H9 (cell line): ENCODE measurements at regions not wholly inside any gene's neighbourhood (a gene's known extent, or its start where the extent isn't known, plus 50 kb on each side); places are given as distances from the start of the nearest gene placed in this dataset.
A peak's percentile ranks its signal among the peaks of the same experiment; 100 is the strongest.

Source experiments
- DNase-seq: peaks from one replicate; pipeline ENCODE4 v3.0.0-alpha.2; 2017
- H2AFZ ChIP-seq: one replicate; pipeline ENCODE4 v1.6.1; 2013; ENCODE audit warnings: mild to moderate bottlenecking, low read length, control low read depth, moderate library complexity
- H2AK5ac ChIP-seq: 2 replicates; pipeline ENCODE4 v1.6.1; 2013; ENCODE audit warnings: low read length, control low read depth, mixed read lengths; ENCODE audit not compliant: insufficient read length
- H2BK120ac ChIP-seq: one replicate; pipeline ENCODE4 v1.6.1; 2013; ENCODE audit warnings: low read depth, mild to moderate bottlenecking, low read length, control low read depth, inconsistent platforms; ENCODE audit not compliant: poor library complexity, severe bottlenecking
- H2BK12ac ChIP-seq: 2 replicates; pipeline ENCODE4 v1.6.1; 2013; ENCODE audit warnings: low read length, control low read depth, mixed read lengths, low read depth; ENCODE audit not compliant: insufficient read length
- H2BK15ac ChIP-seq: 2 replicates; pipeline ENCODE4 v1.6.1; 2013; ENCODE audit warnings: low read depth, low read length, control low read depth
- H2BK20ac ChIP-seq: one replicate; pipeline ENCODE4 v1.6.1; 2013; ENCODE audit warnings: low read depth, mild to moderate bottlenecking, low read length, control low read depth, inconsistent platforms; ENCODE audit not compliant: poor library complexity, severe bottlenecking
- H2BK5ac ChIP-seq: 2 replicates; pipeline ENCODE4 v1.6.1; 2013; ENCODE audit warnings: low read length, control low read depth, mixed read lengths; ENCODE audit not compliant: insufficient read length
- H3K14ac ChIP-seq: 2 replicates; pipeline ENCODE4 v1.6.1; 2013; ENCODE audit warnings: low read length, control low read depth; ENCODE audit not compliant: insufficient read depth
- H3K18ac ChIP-seq: 2 replicates; pipeline ENCODE4 v1.6.1; 2013; ENCODE audit warnings: low read depth, mild to moderate bottlenecking, mixed read lengths, low read length, control low read depth; ENCODE audit not compliant: insufficient read length
- H3K23ac ChIP-seq: 2 replicates; pipeline ENCODE4 v1.6.1; 2013; ENCODE audit warnings: low read length, control low read depth, mixed read lengths, low read depth; ENCODE audit not compliant: insufficient read length
- H3K23me2 ChIP-seq: 2 replicates; pipeline ENCODE4 v1.6.1; 2013; ENCODE audit warnings: low read depth, mild to moderate bottlenecking, mixed read lengths, low read length, control low read depth; ENCODE audit not compliant: insufficient read length, poor library complexity, severe bottlenecking
- H3K27ac ChIP-seq: 2 replicates; pipeline ENCODE4 v1.5.1; 2013; ENCODE audit warnings: low read length, control low read depth, mixed read lengths, low read depth; ENCODE audit not compliant: insufficient read length
- H3K27me3 ChIP-seq: 2 replicates; pipeline ENCODE4 v1.6.1; 2013; ENCODE audit warnings: low read length, control low read depth, inconsistent platforms; ENCODE audit not compliant: insufficient read depth
- H3K4ac ChIP-seq: 2 replicates; pipeline ENCODE4 v1.6.1; 2013; ENCODE audit warnings: low read depth, mild to moderate bottlenecking, control low read depth, inconsistent platforms, low read length, moderate library complexity
- H3K4me1 ChIP-seq: 2 replicates; pipeline ENCODE4 v1.6.1; 2013; ENCODE audit warnings: low read length, control low read depth, inconsistent platforms; ENCODE audit not compliant: insufficient read depth
- H3K4me2 ChIP-seq: 2 replicates; pipeline ENCODE4 v1.6.1; 2013; ENCODE audit warnings: low read length, control low read depth, mixed read lengths; ENCODE audit not compliant: insufficient read length, insufficient read depth
- H3K56ac ChIP-seq: 2 replicates; pipeline ENCODE4 v1.6.1; 2013; ENCODE audit warnings: low read depth, mild to moderate bottlenecking, mixed read lengths, low read length, control low read depth; ENCODE audit not compliant: insufficient read length
- H3K79me1 ChIP-seq: 2 replicates; pipeline ENCODE4 v1.6.1; 2013; ENCODE audit warnings: low read depth, mild to moderate bottlenecking, moderate library complexity, low read length, control low read depth, inconsistent platforms; ENCODE audit not compliant: insufficient read depth, poor library complexity, severe bottlenecking
- H3K79me2 ChIP-seq: 2 replicates; pipeline ENCODE4 v1.6.1; 2013; ENCODE audit warnings: low read length, control low read depth, inconsistent platforms; ENCODE audit not compliant: insufficient read depth
- H3K9ac ChIP-seq: 2 replicates; pipeline ENCODE4 v1.6.1; 2013; ENCODE audit warnings: low read length, control low read depth, mixed read lengths; ENCODE audit not compliant: insufficient read length; ENCODE audit errors: extremely low read depth
- H3K9me3 ChIP-seq: one replicate; pipeline ENCODE4 v1.6.1; 2013; ENCODE audit warnings: low read depth, low read length, inconsistent platforms; ENCODE audit not compliant: control insufficient read depth
- H3T11ph ChIP-seq: one replicate; pipeline ENCODE4 v1.6.1; 2013; ENCODE audit warnings: mild to moderate bottlenecking, low read length, control low read depth, inconsistent platforms
- H4K20me1 ChIP-seq: one replicate; pipeline ENCODE4 v1.6.1; 2013; ENCODE audit not compliant: control insufficient read depth, insufficient read length, insufficient read depth
- H4K5ac ChIP-seq: 2 replicates; pipeline ENCODE4 v1.6.1; 2013; ENCODE audit warnings: low read depth, mild to moderate bottlenecking, mixed read lengths, low read length, control low read depth; ENCODE audit not compliant: insufficient read length
- H4K8ac ChIP-seq: replicated peaks from 2 replicates; pipeline ENCODE4 v1.6.1; 2013; ENCODE audit warnings: low read length, control low read depth, mixed read lengths, low read depth; ENCODE audit not compliant: insufficient read length
- H4K91ac ChIP-seq: 2 replicates; pipeline ENCODE4 v1.6.1; 2013; ENCODE audit warnings: low read depth, mild to moderate bottlenecking, moderate library complexity, mixed read lengths, low read length, control low read depth; ENCODE audit not compliant: insufficient read length
- H3K27ac Mint-ChIP-seq, 3 experiments: 2 replicates in 2 of 3; 3 replicates in 1 of 3; pipeline ENCODE4 v1.8.0; 2020 to 2021; ENCODE audit warnings: mixed read lengths in 3 of 3, mild to moderate bottlenecking in 1 of 3, moderate library complexity in 1 of 3
- H3K27me3 Mint-ChIP-seq: 2 replicates; pipeline ENCODE4 v1.8.0; 2021; ENCODE audit warnings: low read depth, mild to moderate bottlenecking, moderate library complexity, mixed read lengths
- H3K36me3 Mint-ChIP-seq, 3 experiments: 2 replicates in 2 of 3; 3 replicates in 1 of 3; pipeline ENCODE4 v1.8.0; 2020 to 2021; ENCODE audit warnings: low read depth in 3 of 3, mixed read lengths in 3 of 3; ENCODE audit not compliant: insufficient read depth in 1 of 3
- H3K4me1 Mint-ChIP-seq, 2 experiments: 2 replicates each; pipeline ENCODE4 v1.8.0; 2020; ENCODE audit warnings: mixed read lengths in 2 of 2
- H3K4me3 Mint-ChIP-seq, 2 experiments: 2 replicates in 1 of 2; 3 replicates in 1 of 2; pipeline ENCODE4 v1.8.0; 2020 to 2021; ENCODE audit warnings: mild to moderate bottlenecking in 2 of 2, mixed read lengths in 2 of 2, moderate library complexity in 1 of 2
- H3K9me3 Mint-ChIP-seq, 2 experiments: 2 replicates in 1 of 2; 3 replicates in 1 of 2; pipeline ENCODE4 v1.8.0; 2020; ENCODE audit warnings: mild to moderate bottlenecking in 2 of 2, mixed read lengths in 2 of 2, moderate library complexity in 1 of 2
- CTCF ChIP-seq: fragments of 200-600 bp; sonication (generic); conservative IDR thresholded peaks from 3 replicates; pipeline ENCODE4 v1.8.0; 2021; ENCODE audit warnings: antibody characterized with exemption, mild to moderate bottlenecking
- WGBS: extraction: QIAGEN DNeasy Blood & Tissue Kit; methylation state at CpG from one replicate; pipeline ENCODE4 v1.1.7; 2013; ENCODE audit warnings: missing lambda C conversion rate, low lambda C conversion rate, mixed read lengths; ENCODE audit not compliant: insufficient read length; ENCODE audit errors: extremely low coverage; 5-methylcytosine and 5-hydroxymethylcytosine counted together

- H3K27me3 ChIP-seq = no peaks in the 10 kb centered on the region
- H2BK120ac ChIP-seq = no peak overlapping the region
- no peaks in the 10 kb centered on the region for H3K4me1 ChIP-seq
- H3K4me2 ChIP-seq = no peak overlapping the region
- H3K27ac Mint-ChIP-seq = 0 out of 7 replicates have a peak overlapping the region, but pooled peaks of 1 of the 3 experiments have one; percentile 25
- H3K9ac ChIP-seq = no peak overlapping the region
- no peak overlapping the region for H2AFZ ChIP-seq
- H3K9me3 ChIP-seq = no peaks in the 10 kb centered on the region
- H3K27me3 Mint-ChIP-seq = no peaks in the 10 kb centered on the region
- no peaks in the 10 kb centered on the region for H4K20me1 ChIP-seq
- H2BK20ac ChIP-seq = no peak overlapping the region
- H2BK15ac ChIP-seq = no peak overlapping the region
- H3K4me1 Mint-ChIP-seq = no peaks in the 10 kb centered on the region
- H3K23me2 ChIP-seq = no peaks in the 10 kb centered on the region
- no CpG with 5 or more reads among the region's 4 CpGs for WGBS
- no peaks in the 10 kb centered on the region for H3K79me2 ChIP-seq
- no peak overlapping the region for H3K18ac ChIP-seq
- H2BK5ac ChIP-seq = no peak overlapping the region
- H2AK5ac ChIP-seq = no peak overlapping the region
- H3T11ph ChIP-seq = no peak overlapping the region
- H3K56ac ChIP-seq = no peak overlapping the region
- no peak overlapping the region for H3K14ac ChIP-seq
- H4K8ac ChIP-seq = no peak overlapping the region
- no peak overlapping the region for H3K4me3 Mint-ChIP-seq
- no peak overlapping the region for H4K91ac ChIP-seq
- H3K27ac ChIP-seq = no peak overlapping the region
- no peaks in the 10 kb centered on the region for H3K79me1 ChIP-seq
- TF ChIP-seq CTCF = no peak
- H2BK12ac ChIP-seq = no peak overlapping the region
- H3K9me3 Mint-ChIP-seq = no peaks in the 10 kb centered on the region
- H3K4ac ChIP-seq = no peak overlapping the region
- no peak overlapping the region for H4K5ac ChIP-seq
- DNase-seq = no peak
- H3K23ac ChIP-seq = no peak overlapping the region
- no peaks in the 10 kb centered on the region for H3K36me3 Mint-ChIP-seq
Observed at GRCh38 chr6:130515306-130515705, 149.5 kb downstream of the TMEM200A start.
